HepG2 (cell line): ENCODE measurements at regions not wholly inside any gene's neighbourhood (a gene's known extent, or its start where the extent isn't known, plus 50 kb on each side); places are given as distances from the start of the nearest gene placed in this dataset.

Experiments used
- EP300 ChIP-seq, 3 experiments: sonication (generic) in 1 of 3; formaldehyde crosslinking in 1 of 3; IDR thresholded peaks; 2 replicates each; pipeline versions ENCODE4 v1.5.1 to v1.6.1; 2011 to 2020; ENCODE audit warnings: low read depth in 2 of 3, low read length in 2 of 3, borderline replicate concordance in 1 of 3, improper control_type of control experiment in 1 of 3, mild to moderate bottlenecking in 1 of 3, missing genetic modification reagents in 1 of 3, moderate library complexity in 1 of 3
- EZH2 ChIP-seq: conservative IDR thresholded peaks from 2 replicates; pipeline ENCODE4 v1.6.1; 2012; ENCODE audit warnings: mild to moderate bottlenecking, low read depth, low read length, moderate library complexity
- FOXP4 ChIP-seq: sonication (generic); formaldehyde crosslinking; IDR thresholded peaks from 2 replicates; pipeline ENCODE4 v1.4.0; 2020; ENCODE audit warnings: missing genetic modification reagents
- IRF1 ChIP-seq: sonication (generic); formaldehyde crosslinking; IDR thresholded peaks from 2 replicates; pipeline ENCODE4 v1.4.0; 2020; ENCODE audit warnings: low read depth, mild to moderate bottlenecking, missing genetic modification reagents
- JUND ChIP-seq: sonication (generic); formaldehyde crosslinking; IDR thresholded peaks from 2 replicates; pipeline ENCODE4 v1.8.0; 2022; ENCODE audit warnings: mild to moderate bottlenecking, missing genetic modification reagents
- SIN3B ChIP-seq: fragments of 150-350 bp; IDR thresholded peaks from 2 replicates; pipeline ENCODE4 v1.6.1; 2014; ENCODE audit warnings: low read length
- ZBTB33 ChIP-seq: sonication (generic); formaldehyde crosslinking; IDR thresholded peaks from 2 replicates; pipeline ENCODE4 v1.4.0; 2020; ENCODE audit warnings: missing genetic modification reagents

- TF ChIP-seq SIN3B = no peak
- no peak for TF ChIP-seq ZBTB33 (CRISPR knock-in tag)
- TF ChIP-seq EZH2 = no peak
- TF ChIP-seq EP300 (IDR thresholded peaks at IDR 0.05; ENCODE audit: low read depth in 2 of 2, low read length in 2 of 2) = no peak
- TF ChIP-seq EP300 (CRISPR knock-in tag; IDR thresholded peaks at IDR 0.05; ENCODE audit: borderline replicate concordance) = no peak
- TF ChIP-seq IRF1 (CRISPR knock-in tag) = no peak
- TF ChIP-seq FOXP4 (CRISPR knock-in tag) = no peak
- no peak for TF ChIP-seq JUND (CRISPR knock-in tag)
These were observed 84.1 kb downstream of the NXPE2 start for GRCh38 chr11:114762408-114762807.
